ENCODE measurements at regions not wholly inside any gene's neighbourhood (a gene's known extent, or its start where the extent isn't known, plus 50 kb on each side); places are given as distances from the start of the nearest gene placed in this dataset.

GRCh38 chrX:130974323-130974722 lies 71.3 kb upstream of the ENOX2 start:
- Histone ChIP-seq H3K36me3 (ENCODE audit: insufficient read depth, low read length) (no peaks in the 10 kb centered on the region), H3K9me3 (ENCODE audit: control insufficient read depth in 1 of 2, low read length in 2 of 2) (no peaks in the 10 kb centered on the region), H3K27ac (ENCODE audit: low read depth, low read length) (no peak overlapping the region), H3K27me3 (ENCODE audit: insufficient read depth, low read length) (no peaks in the 10 kb centered on the region), H3K4me3 (ENCODE audit: low read length in 2 of 2) (no peak overlapping the region), H3K4me1 (ENCODE audit: insufficient read depth, low read length) (no peaks in the 10 kb centered on the region)
- no peaks in the 10 kb centered on the region for H3K27me3 Mint-ChIP-seq
- no peak for DNase-seq
- ChIA-PET POLR2A (ENCODE audit: partially characterized antibody) (no interaction called here), CTCF (ENCODE audit: partially characterized antibody) (interaction anchor here (2.1 kb wide), 1 partner anchor 703 kb away, joined by 6 read pairs; no protein-coding TSS in a partner anchor)
- intact Hi-C loops (cut with micrococcal nuclease) = no loop called here
- no peak overlapping the region for H3K27ac Mint-ChIP-seq
- H3K4me3 Mint-ChIP-seq = no peak overlapping the region
- no peaks in the 10 kb centered on the region for H3K36me3 Mint-ChIP-seq
- no peaks in the 10 kb centered on the region for H3K9me3 Mint-ChIP-seq
- H3K4me1 Mint-ChIP-seq = peaks cover 0 to 2% (median 0%) of the 10 kb centered on the region in 4 donors

GRCh38 chrX:130975947-130976346 lies 72.9 kb upstream of the ENOX2 start:
- Mint-ChIP-seq H3K36me3 (no peaks in the 10 kb centered on the region), H3K27me3 (no peaks in the 10 kb centered on the region), H3K4me3 (peak overlapping the region in 1 of 8 donors; percentile 20), H3K9me3 (no peaks in the 10 kb centered on the region), H3K4me1 (peaks cover 0 to 2% (median 0%) of the 10 kb centered on the region in 4 donors), H3K27ac (no peak overlapping the region)
- no peaks in the 10 kb centered on the region for H3K4me1 ChIP-seq (ENCODE audit: insufficient read depth, low read length)
- peak in 4 of 5 donors; percentile 12 to 31 (median 14) for DNase-seq
- intact Hi-C loops (cut with micrococcal nuclease) = loop anchor here (2.0 to 5.0 kb wide), 2 partner anchors 701 to 827 kb away; no protein-coding TSS in a partner anchor
- H3K9me3 ChIP-seq (ENCODE audit: control insufficient read depth in 1 of 2, low read length in 2 of 2) = no peaks in the 10 kb centered on the region
- no peak overlapping the region for H3K4me3 ChIP-seq (ENCODE audit: low read length in 2 of 2)
- ChIA-PET POLR2A (ENCODE audit: partially characterized antibody) (no interaction called here), CTCF (ENCODE audit: partially characterized antibody) (interaction anchor here (1.0 kb wide), 1 partner anchor 657 kb away, joined by 4 read pairs; no protein-coding TSS in a partner anchor)
- no peaks in the 10 kb centered on the region for H3K27me3 ChIP-seq (ENCODE audit: insufficient read depth, low read length)
- H3K36me3 ChIP-seq (ENCODE audit: insufficient read depth, low read length) = no peaks in the 10 kb centered on the region
- no peak overlapping the region for H3K27ac ChIP-seq (ENCODE audit: low read depth, low read length)

- H3K27ac Mint-ChIP-seq = no peak overlapping the region
- ChIA-PET POLR2A (ENCODE audit: partially characterized antibody) (no interaction called here), CTCF (ENCODE audit: partially characterized antibody) (no interaction called here)
- Histone ChIP-seq H3K4me3 (ENCODE audit: low read length in 2 of 2) (no peak overlapping the region), H3K9me3 (ENCODE audit: control insufficient read depth in 1 of 2, low read length in 2 of 2) (no peaks in the 10 kb centered on the region), H3K4me1 (ENCODE audit: insufficient read depth, low read length) (no peaks in the 10 kb centered on the region), H3K36me3 (ENCODE audit: insufficient read depth, low read length) (no peaks in the 10 kb centered on the region), H3K27me3 (ENCODE audit: insufficient read depth, low read length) (no peaks in the 10 kb centered on the region), H3K27ac (ENCODE audit: low read depth, low read length) (no peak overlapping the region)
- no peak overlapping the region for H3K4me3 Mint-ChIP-seq
- no peaks in the 10 kb centered on the region for H3K9me3 Mint-ChIP-seq
- no peaks in the 10 kb centered on the region for H3K27me3 Mint-ChIP-seq
- DNase-seq = no peak
- intact Hi-C loops (cut with micrococcal nuclease) = no loop called here
- H3K4me1 Mint-ChIP-seq = no peaks in the 10 kb centered on the region
- no peaks in the 10 kb centered on the region for H3K36me3 Mint-ChIP-seq
These were observed 76.3 kb upstream of the ARHGAP36 start for GRCh38 chrX:130981836-130982235.

- Mint-ChIP-seq H3K27ac (no peak overlapping the region), H3K9me3 (no peaks in the 10 kb centered on the region), H3K4me3 (no peak overlapping the region), H3K27me3 (no peaks in the 10 kb centered on the region), H3K4me1 (no peaks in the 10 kb centered on the region), H3K36me3 (no peaks in the 10 kb centered on the region)
- no peak overlapping the region for H3K4me3 ChIP-seq (ENCODE audit: low read length in 2 of 2)
- CTCF ChIA-PET (ENCODE audit: partially characterized antibody) = no interaction called here
- DNase-seq = no peak
- H3K27ac ChIP-seq (ENCODE audit: low read depth, low read length) = no peak overlapping the region
- no peaks in the 10 kb centered on the region for H3K4me1 ChIP-seq (ENCODE audit: insufficient read depth, low read length)
- H3K9me3 ChIP-seq (ENCODE audit: control insufficient read depth in 1 of 2, low read length in 2 of 2) = no peaks in the 10 kb centered on the region
- H3K27me3 ChIP-seq (ENCODE audit: insufficient read depth, low read length) = no peaks in the 10 kb centered on the region
- H3K36me3 ChIP-seq (ENCODE audit: insufficient read depth, low read length) = no peaks in the 10 kb centered on the region
- POLR2A ChIA-PET (ENCODE audit: partially characterized antibody) = no interaction called here
- intact Hi-C loops (cut with micrococcal nuclease) = no loop called here
These were observed 73.4 kb upstream of the ARHGAP36 start for GRCh38 chrX:130984782-130985181.

- H3K9me3 Mint-ChIP-seq = no peaks in the 10 kb centered on the region
- ChIA-PET CTCF (ENCODE audit: partially characterized antibody) (no interaction called here), POLR2A (ENCODE audit: partially characterized antibody) (no interaction called here)
- no peak overlapping the region for H3K4me3 Mint-ChIP-seq
- intact Hi-C loops (cut with micrococcal nuclease) = no loop called here
- peaks cover 0 to under 1% of the 10 kb centered on the region in 2 donors for H3K27me3 Mint-ChIP-seq
- no peaks in the 10 kb centered on the region for H3K9me3 ChIP-seq (ENCODE audit: control insufficient read depth in 1 of 2, low read length in 2 of 2)
- no peak overlapping the region for H3K27ac ChIP-seq (ENCODE audit: low read depth, low read length)
- H3K27ac Mint-ChIP-seq = no peak overlapping the region
- no peaks in the 10 kb centered on the region for H3K36me3 Mint-ChIP-seq
- H3K4me1 ChIP-seq (ENCODE audit: insufficient read depth, low read length) = no peaks in the 10 kb centered on the region
- H3K27me3 ChIP-seq (ENCODE audit: insufficient read depth, low read length) = no peaks in the 10 kb centered on the region
- no peaks in the 10 kb centered on the region for H3K36me3 ChIP-seq (ENCODE audit: insufficient read depth, low read length)
- no peak overlapping the region for H3K4me3 ChIP-seq (ENCODE audit: low read length in 2 of 2)
- no peaks in the 10 kb centered on the region for H3K4me1 Mint-ChIP-seq
- DNase-seq = no peak
These were observed 70.9 kb upstream of the ARHGAP36 start for GRCh38 chrX:130987241-130987640.

- Mint-ChIP-seq H3K27ac (no peak overlapping the region), H3K9me3 (peaks cover 0 to 2% (median 0%) of the 10 kb centered on the region in 8 donors), H3K4me1 (no peaks in the 10 kb centered on the region), H3K27me3 (peaks cover 0 to 3% of the 10 kb centered on the region in 2 donors), H3K36me3 (no peaks in the 10 kb centered on the region), H3K4me3 (no peak overlapping the region)
- POLR2A ChIA-PET (ENCODE audit: partially characterized antibody) = no interaction called here
- H3K4me3 ChIP-seq (ENCODE audit: low read length in 2 of 2) = no peak overlapping the region
- H3K27ac ChIP-seq (ENCODE audit: low read depth, low read length) = no peak overlapping the region
- CTCF ChIA-PET (ENCODE audit: partially characterized antibody) = interaction anchor here (1.5 kb wide), 1 partner anchor 87 kb away, joined by 3 read pairs; no protein-coding TSS in a partner anchor
- intact Hi-C loops (cut with micrococcal nuclease) = no loop called here
- no peaks in the 10 kb centered on the region for H3K27me3 ChIP-seq (ENCODE audit: insufficient read depth, low read length)
- DNase-seq = no peak
- H3K9me3 ChIP-seq (ENCODE audit: control insufficient read depth in 1 of 2, low read length in 2 of 2) = no peaks in the 10 kb centered on the region
- H3K4me1 ChIP-seq (ENCODE audit: insufficient read depth, low read length) = no peaks in the 10 kb centered on the region
- no peaks in the 10 kb centered on the region for H3K36me3 ChIP-seq (ENCODE audit: insufficient read depth, low read length)
These were observed 67.4 kb upstream of the ARHGAP36 start for GRCh38 chrX:130990723-130991122.

- intact Hi-C loops (cut with micrococcal nuclease) = no loop called here
- no peak overlapping the region for H3K4me3 Mint-ChIP-seq
- CTCF ChIA-PET (ENCODE audit: partially characterized antibody) = interaction anchor here (1.4 kb wide), 1 partner anchor 28 kb away, joined by 4 read pairs; no protein-coding TSS in a partner anchor
- no peaks in the 10 kb centered on the region for H3K36me3 Mint-ChIP-seq
- H3K9me3 ChIP-seq (ENCODE audit: control insufficient read depth in 1 of 2, low read length in 2 of 2) = no peaks in the 10 kb centered on the region
- no peaks in the 10 kb centered on the region for H3K36me3 ChIP-seq (ENCODE audit: insufficient read depth, low read length)
- no peaks in the 10 kb centered on the region for H3K4me1 Mint-ChIP-seq
- DNase-seq = peak in 3 of 5 donors; percentile 3 to 11 (median 4)
- H3K9me3 Mint-ChIP-seq = peaks cover 0 to 2% (median 0%) of the 10 kb centered on the region in 8 donors
- peaks cover 0 to 3% of the 10 kb centered on the region in 2 donors for H3K27me3 Mint-ChIP-seq
- H3K4me1 ChIP-seq (ENCODE audit: insufficient read depth, low read length) = no peaks in the 10 kb centered on the region
- POLR2A ChIA-PET (ENCODE audit: partially characterized antibody) = no interaction called here
- no peak overlapping the region for H3K27ac ChIP-seq (ENCODE audit: low read depth, low read length)
- H3K27ac Mint-ChIP-seq = no peak overlapping the region
- H3K4me3 ChIP-seq (ENCODE audit: low read length in 2 of 2) = no peak overlapping the region
- no peaks in the 10 kb centered on the region for H3K27me3 ChIP-seq (ENCODE audit: insufficient read depth, low read length)
These were observed 63.5 kb upstream of the ARHGAP36 start for GRCh38 chrX:130994671-130995070.

GRCh38 chrX:130995439-130995838 lies 62.7 kb upstream of the ARHGAP36 start:
- Histone ChIP-seq H3K4me3 (ENCODE audit: low read length in 2 of 2) (no peak overlapping the region), H3K27ac (ENCODE audit: low read depth, low read length) (no peak overlapping the region), H3K9me3 (ENCODE audit: control insufficient read depth in 1 of 2, low read length in 2 of 2) (no peaks in the 10 kb centered on the region), H3K27me3 (ENCODE audit: insufficient read depth, low read length) (no peaks in the 10 kb centered on the region), H3K36me3 (ENCODE audit: insufficient read depth, low read length) (no peaks in the 10 kb centered on the region), H3K4me1 (ENCODE audit: insufficient read depth, low read length) (no peaks in the 10 kb centered on the region)
- Mint-ChIP-seq H3K4me1 (no peaks in the 10 kb centered on the region), H3K4me3 (no peak overlapping the region), H3K27me3 (peaks cover 0 to 3% of the 10 kb centered on the region in 2 donors), H3K9me3 (peaks cover 0 to 2% (median 0%) of the 10 kb centered on the region in 8 donors), H3K27ac (no peak overlapping the region), H3K36me3 (no peaks in the 10 kb centered on the region)
- no peak for DNase-seq
- intact Hi-C loops (cut with micrococcal nuclease) = no loop called here
- ChIA-PET POLR2A (ENCODE audit: partially characterized antibody) (no interaction called here), CTCF (ENCODE audit: partially characterized antibody) (interaction anchor here (1.4 kb wide), 1 partner anchor 27 kb away, joined by 4 read pairs; no protein-coding TSS in a partner anchor)

All from CD4-positive, alpha-beta memory T cell (primary cell).